Esophagus squamous epithelium (tissue), 5 donors: ENCODE measurements at regions not wholly inside any gene's neighbourhood (a gene's known extent, or its start where the extent isn't known, plus 50 kb on each side); places are given as distances from the start of the nearest gene placed in this dataset.

Source experiments
- DNase-seq: peaks from one replicate; lab custom pipeline; 2025; lab: John Stamatoyannopoulos, UW
- H3K27ac ChIP-seq, 4 donors: fragments of 200-600 bp; sonication (generic); one replicate each; pipeline ENCODE4 v1.5.1; 2016 to 2019; ENCODE audit warnings: mild to moderate bottlenecking in 1 of 4
- H3K27me3 ChIP-seq, 4 donors: fragments of 200-600 bp; sonication (generic); 1 replicate in 3 of 4; 2 replicates in 1 of 4; pipeline versions ENCODE4 v1.5.1 to v1.6.0; 2017 to 2021; ENCODE audit warnings: antibody characterized with exemption in 1 of 4
- H3K36me3 ChIP-seq, 3 donors: fragments of 200-600 bp; sonication (generic); one replicate each; pipeline ENCODE4 v1.5.1; 2016 to 2019
- H3K4me1 ChIP-seq, 3 donors: fragments of 200-600 bp; sonication (generic); one replicate each; pipeline ENCODE4 v1.5.1; 2017 to 2019
- H3K4me3 ChIP-seq, 4 donors: fragments of 200-600 bp; sonication (generic); 1 replicate in 3 of 4; 2 replicates in 1 of 4; pipeline ENCODE4 v1.5.1; 2016 to 2019; ENCODE audit warnings: mild to moderate bottlenecking in 2 of 4, moderate library complexity in 1 of 4
- H3K9me3 ChIP-seq, 3 donors: fragments of 200-600 bp; sonication (generic); one replicate each; pipeline ENCODE4 v1.5.1; 2016 to 2019
- CTCF ChIP-seq, 6 experiments: fragments of 450-650 bp in 4 of 6; fragments of 200-600 bp in 2 of 6; sonication (generic) in 2 of 6; IDR thresholded peaks; one replicate each; pipeline ENCODE4 v1.5.1; 2016 to 2019; ENCODE audit warnings: antibody characterized with exemption in 6 of 6, mild to moderate bottlenecking in 4 of 6, moderate library complexity in 4 of 6
- POLR2A ChIP-seq, 4 donors: fragments of 450-650 bp; IDR thresholded peaks; one replicate each; pipeline ENCODE4 v1.6.1; 2017; ENCODE audit warnings: antibody characterized with exemption in 4 of 4, mild to moderate bottlenecking in 4 of 4, moderate library complexity in 3 of 4
- WGBS, 2 donors: methylation state at CpG; one replicate each; pipeline ENCODE4 v1.1.5; 2018; 5-methylcytosine and 5-hydroxymethylcytosine counted together
- intact Hi-C: fragments of 100-400 bp; cut with DNase I; formaldehyde crosslinking; loops from one replicate; pipeline ENCODE4 v1.15.0; 2022
- donor health status: DM: yes; HTN: yes; CAD: no.

GRCh38 chr16:52386694-52387093 is 160.2 kb downstream of the TOX3 start:
- H3K36me3 ChIP-seq: no peaks in the 10 kb centered on the region

GRCh38 chr16:52384378-52384777 is 162.6 kb downstream of the TOX3 start:
- no peaks in the 10 kb centered on the region for H3K36me3 ChIP-seq
- H3K9me3 ChIP-seq: no peaks in the 10 kb centered on the region
- TF ChIP-seq POLR2A (IDR thresholded peaks at IDR 0.05) (no peak), CTCF (IDR thresholded peaks at IDR 0.05) (no peak)
- H3K4me1 ChIP-seq: no peaks in the 10 kb centered on the region
- H3K27ac ChIP-seq: no peak overlapping the region
- intact Hi-C loops: no loop called here
- no peak overlapping the region for H3K4me3 ChIP-seq
- WGBS, 2 donors: 86 to 96% methylated on average over 2 of the region's 2 CpGs
- no peaks in the 10 kb centered on the region for H3K27me3 ChIP-seq
- DNase-seq: no peak

More at GRCh38 chr16:52386694-52387093, 160.2 kb downstream of the TOX3 start:
- Histone ChIP-seq H3K4me1 (no peaks in the 10 kb centered on the region), H3K27me3 (no peaks in the 10 kb centered on the region), H3K27ac (no peak overlapping the region), H3K9me3 (no peaks in the 10 kb centered on the region), H3K4me3 (no peak overlapping the region)
- TF ChIP-seq CTCF (IDR thresholded peaks at IDR 0.05) (no peak), POLR2A (IDR thresholded peaks at IDR 0.05) (no peak)
- no peak for DNase-seq
- intact Hi-C loops: no loop called here
- 63 to 64% methylated on average over 3 of the region's 3 CpGs for WGBS, 2 donors

- H3K9me3 ChIP-seq: no peaks in the 10 kb centered on the region
- WGBS, 2 donors: 20 to 49% methylated on average over 3 of the region's 3 CpGs
- DNase-seq: no peak
- H3K27me3 ChIP-seq: no peaks in the 10 kb centered on the region
- no peaks in the 10 kb centered on the region for H3K4me1 ChIP-seq
- TF ChIP-seq POLR2A (IDR thresholded peaks at IDR 0.05) (no peak), CTCF (IDR thresholded peaks at IDR 0.05) (no peak)
- intact Hi-C loops: no loop called here
- no peak overlapping the region for H3K27ac ChIP-seq
- H3K4me3 ChIP-seq: no peak overlapping the region
- no peaks in the 10 kb centered on the region for H3K36me3 ChIP-seq
Measured at GRCh38 chr16:52383640-52384292, 163.2 kb downstream of the TOX3 start.

GRCh38 chr16:52383119-52383518 is 163.8 kb downstream of the TOX3 start:
- no peak overlapping the region for H3K27ac ChIP-seq
- TF ChIP-seq CTCF (IDR thresholded peaks at IDR 0.05): no peak
- no peak for TF ChIP-seq POLR2A (IDR thresholded peaks at IDR 0.05)
- DNase-seq: no peak

GRCh38 chr16:52379551-52379950 is 167.4 kb downstream of the TOX3 start:
- no peak for DNase-seq
- no peaks in the 10 kb centered on the region for H3K27me3 ChIP-seq
- no peak for TF ChIP-seq CTCF (IDR thresholded peaks at IDR 0.05)
- TF ChIP-seq POLR2A (IDR thresholded peaks at IDR 0.05): no peak
- no peak overlapping the region for H3K4me3 ChIP-seq
- no peaks in the 10 kb centered on the region for H3K36me3 ChIP-seq
- no CpG with 5 or more reads among the region's 1 CpG for WGBS, 2 donors
- H3K27ac ChIP-seq: no peak overlapping the region
- intact Hi-C loops: no loop called here
- no peaks in the 10 kb centered on the region for H3K4me1 ChIP-seq
- no peaks in the 10 kb centered on the region for H3K9me3 ChIP-seq

More at GRCh38 chr16:52383119-52383518, 163.8 kb downstream of the TOX3 start:
- intact Hi-C loops: no loop called here
- WGBS, 2 donors: 51 to 68% methylated on average over 3 of the region's 3 CpGs
- Histone ChIP-seq H3K27me3 (no peaks in the 10 kb centered on the region), H3K9me3 (no peaks in the 10 kb centered on the region), H3K4me3 (no peak overlapping the region), H3K36me3 (no peaks in the 10 kb centered on the region), H3K4me1 (no peaks in the 10 kb centered on the region)
